ENCODE measurements at regions not wholly inside any gene's neighbourhood (a gene's known extent, or its start where the extent isn't known, plus 50 kb on each side); places are given as distances from the start of the nearest gene placed in this dataset.

DNA sequence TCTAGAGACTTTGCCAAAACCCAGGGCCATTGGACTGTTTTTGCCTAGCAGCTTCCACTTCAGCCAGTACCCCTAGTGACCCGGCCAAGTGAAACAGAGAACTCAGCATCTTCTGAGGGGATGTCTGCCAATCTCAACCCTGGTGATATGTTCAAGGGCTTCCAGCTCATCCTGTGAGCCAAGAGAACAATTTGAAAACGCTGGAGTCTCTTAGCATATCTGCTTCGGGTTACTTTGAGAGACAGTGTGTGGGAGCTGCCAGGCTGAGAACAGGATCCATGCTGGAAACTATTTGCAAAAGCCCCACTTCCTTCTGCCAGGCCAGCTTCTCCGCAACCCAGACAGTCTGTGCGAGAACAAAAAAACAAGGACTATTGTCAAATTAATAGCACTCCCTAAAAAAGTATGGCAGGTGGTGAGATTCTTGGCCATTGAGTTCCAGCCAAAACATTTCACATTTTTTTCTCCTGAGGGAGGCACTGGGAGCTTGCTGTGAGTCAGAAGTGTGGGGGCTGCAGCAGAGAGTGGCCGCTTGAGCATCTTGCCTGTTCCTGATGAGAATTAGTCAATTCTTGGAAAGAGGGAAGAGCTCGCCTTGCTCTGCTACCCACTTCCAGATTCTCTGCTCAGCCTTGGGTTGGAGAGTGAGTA, 395.6 kb upstream of the TRIB2 start:
- TF ChIP-seq, protein P1, sequence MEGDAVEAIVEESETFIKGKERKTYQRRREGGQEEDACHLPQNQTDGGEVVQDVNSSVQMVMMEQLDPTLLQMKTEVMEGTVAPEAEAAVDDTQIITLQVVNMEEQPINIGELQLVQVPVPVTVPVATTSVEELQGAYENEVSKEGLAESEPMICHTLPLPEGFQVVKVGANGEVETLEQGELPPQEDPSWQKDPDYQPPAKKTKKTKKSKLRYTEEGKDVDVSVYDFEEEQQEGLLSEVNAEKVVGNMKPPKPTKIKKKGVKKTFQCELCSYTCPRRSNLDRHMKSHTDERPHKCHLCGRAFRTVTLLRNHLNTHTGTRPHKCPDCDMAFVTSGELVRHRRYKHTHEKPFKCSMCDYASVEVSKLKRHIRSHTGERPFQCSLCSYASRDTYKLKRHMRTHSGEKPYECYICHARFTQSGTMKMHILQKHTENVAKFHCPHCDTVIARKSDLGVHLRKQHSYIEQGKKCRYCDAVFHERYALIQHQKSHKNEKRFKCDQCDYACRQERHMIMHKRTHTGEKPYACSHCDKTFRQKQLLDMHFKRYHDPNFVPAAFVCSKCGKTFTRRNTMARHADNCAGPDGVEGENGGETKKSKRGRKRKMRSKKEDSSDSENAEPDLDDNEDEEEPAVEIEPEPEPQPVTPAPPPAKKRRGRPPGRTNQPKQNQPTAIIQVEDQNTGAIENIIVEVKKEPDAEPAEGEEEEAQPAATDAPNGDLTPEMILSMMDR (IDR thresholded peaks at IDR 0.05), result no peak
- TF ChIP-seq EZH2 (IDR thresholded peaks at IDR 0.05) (no peak), EZH2phosphoT487 (IDR thresholded peaks at IDR 0.05) (no peak)
